ENCODE measurements at regions not wholly inside any gene's neighbourhood (a gene's known extent, or its start where the extent isn't known, plus 50 kb on each side); places are given as distances from the start of the nearest gene placed in this dataset.

DNA sequence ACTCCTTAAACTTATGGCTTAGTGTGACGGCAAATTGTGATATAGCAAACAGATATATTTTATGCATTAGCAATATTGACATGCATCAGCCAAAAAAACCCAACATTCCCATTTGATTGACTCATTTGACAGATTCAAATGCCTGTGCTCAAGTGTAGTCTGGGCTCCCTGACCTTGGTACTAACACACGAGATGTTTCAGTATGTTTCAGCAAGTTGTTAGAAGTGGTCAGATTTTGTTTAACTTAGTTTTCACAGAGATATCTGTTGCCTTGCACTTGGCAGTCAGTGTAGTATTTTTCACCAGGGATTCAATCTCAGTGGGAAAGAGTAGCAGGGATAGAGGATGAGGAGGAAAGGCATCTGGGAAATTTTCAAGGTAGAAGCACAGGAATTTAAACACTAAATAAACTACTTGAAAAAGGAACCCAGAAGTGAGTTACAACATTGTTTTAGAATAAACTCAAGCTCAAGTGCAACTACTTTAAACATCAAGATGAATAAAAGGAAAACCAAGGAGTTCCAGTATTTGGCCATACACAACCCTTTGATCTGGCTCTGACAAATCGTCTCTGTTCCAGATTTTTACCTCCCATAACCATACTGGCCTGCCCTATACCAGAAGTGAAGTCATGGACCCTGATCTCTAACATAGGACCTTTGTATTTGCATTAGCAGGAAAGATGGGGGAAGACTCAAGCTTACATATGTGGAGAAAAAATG is 56.5 kb upstream of the BLID start:
- no peak overlapping the region for H3K4me3 ChIP-seq (ENCODE audit: low read depth, low read length)

DNA sequence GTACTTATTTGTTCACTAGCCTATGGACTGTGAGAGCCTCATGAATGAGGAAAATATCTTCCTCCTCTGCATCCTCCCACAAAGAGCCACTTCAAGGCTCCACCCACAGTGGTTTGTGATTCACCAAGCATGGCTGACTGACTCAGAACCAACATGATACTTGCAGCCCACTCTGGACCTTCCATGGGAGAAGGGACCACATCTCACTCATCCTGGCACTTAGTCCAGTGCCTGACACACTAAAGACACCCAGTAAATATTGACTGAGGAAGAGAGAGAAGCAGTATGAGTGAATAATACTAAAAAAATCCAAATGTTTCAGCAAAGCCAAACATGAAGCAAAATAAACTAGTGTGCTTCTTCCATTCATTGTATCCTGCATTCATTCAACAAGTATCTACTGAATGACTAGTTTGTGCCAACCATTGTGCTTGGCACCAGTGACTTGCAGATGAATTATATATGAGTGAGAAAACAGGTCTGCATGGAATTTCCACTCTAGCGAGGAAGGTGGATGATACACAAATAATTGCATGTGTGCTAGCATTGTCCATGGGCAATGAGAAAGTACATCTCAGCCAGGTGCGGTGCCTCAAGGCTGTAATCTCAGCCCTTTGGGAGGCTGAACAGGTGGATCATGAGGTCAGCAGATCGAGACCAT is 54.9 kb upstream of the BLID start:
- peak; percentile 56 for DNase-seq (ENCODE audit: low read depth)
- H3K4me3 ChIP-seq (ENCODE audit: low read depth, low read length), result no peak overlapping the region

More for the DNA sequence above, 56.5 kb upstream of the BLID start:
- DNase-seq (ENCODE audit: low read depth), result no peak

DNA sequence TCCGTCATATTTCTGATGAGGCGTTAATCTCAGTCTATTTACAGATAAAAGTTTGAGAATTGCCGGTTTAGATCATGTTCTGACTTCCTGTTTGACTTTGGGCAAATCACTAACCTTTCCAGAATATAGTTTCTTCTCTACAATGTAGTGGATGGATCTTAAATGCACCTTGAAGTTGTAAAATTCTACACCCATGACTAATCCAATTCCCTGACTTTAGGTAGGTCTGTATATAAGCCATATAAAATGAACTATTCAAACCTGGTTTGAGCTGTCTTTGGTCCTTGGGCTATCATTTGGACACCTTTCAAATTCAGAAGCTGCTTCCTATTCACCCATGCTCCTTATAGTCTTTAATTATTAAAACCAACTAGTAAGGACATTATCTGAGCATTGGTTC is 52.2 kb upstream of the BLID start:
- H3K4me3 ChIP-seq (ENCODE audit: low read depth, low read length), result no peak overlapping the region

DNA sequence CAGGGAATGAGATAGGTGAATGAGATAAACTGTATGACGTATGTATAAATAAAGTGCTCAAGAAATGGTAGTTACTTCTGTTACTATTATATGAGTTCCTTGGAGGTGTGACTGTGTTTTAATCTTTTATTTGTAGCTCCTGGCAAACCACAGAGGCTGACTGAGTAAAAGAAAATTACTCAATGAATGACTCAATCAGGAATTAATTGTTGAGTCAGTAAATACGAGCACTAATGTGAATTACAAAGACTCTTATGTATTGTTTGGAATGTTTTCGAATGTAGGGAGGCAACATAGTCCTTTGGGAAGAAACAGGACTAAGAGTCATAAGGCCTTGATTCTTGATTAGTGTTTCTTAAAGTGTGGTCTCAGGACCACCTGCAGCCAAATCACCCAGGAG is 51.1 kb upstream of the BLID start:
- peak; percentile 50 for DNase-seq (ENCODE audit: low read depth)

More for the DNA sequence above, 52.2 kb upstream of the BLID start:
- no peak for DNase-seq (ENCODE audit: low read depth)

DNA sequence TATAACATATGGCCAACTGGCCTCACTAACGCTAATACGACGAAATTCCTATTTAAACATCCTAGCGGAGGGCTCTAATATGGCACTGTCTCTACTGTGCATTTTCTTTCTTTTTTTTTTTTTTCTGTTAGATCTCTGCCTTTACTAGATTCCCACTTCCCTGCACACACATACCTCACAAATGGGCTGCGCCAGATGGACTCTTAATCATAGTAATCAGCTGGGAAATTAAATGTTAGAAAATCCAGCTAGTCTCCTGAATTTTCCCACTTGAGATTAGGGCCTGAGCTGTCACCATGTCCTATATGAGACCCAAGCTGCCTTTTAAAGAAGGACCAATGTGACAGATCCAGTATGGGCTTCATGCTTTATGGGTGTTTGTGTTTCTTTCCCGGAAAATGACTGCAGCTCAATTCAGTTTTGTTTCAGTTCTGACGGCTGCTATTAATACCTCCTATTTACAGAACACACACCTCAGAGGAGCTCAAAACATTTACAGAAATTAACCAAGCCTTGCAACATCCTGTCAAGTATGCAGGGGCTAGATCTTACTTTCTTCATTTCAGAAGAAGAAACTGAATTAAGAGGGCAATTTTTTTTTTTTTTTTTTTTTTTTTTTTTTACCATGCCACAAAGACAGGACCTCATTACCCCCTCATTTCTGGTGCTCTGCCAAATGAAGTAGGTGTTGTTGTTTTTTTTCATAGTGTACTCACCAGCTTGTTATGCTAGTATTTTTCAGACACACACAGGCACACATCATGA is 49.8 kb upstream of the BLID start:
- H3K4me3 ChIP-seq (ENCODE audit: low read depth, low read length), result no peak overlapping the region
- DNase-seq (ENCODE audit: low read depth), result no peak

More for the DNA sequence above, 51.1 kb upstream of the BLID start:
- H3K4me3 ChIP-seq (ENCODE audit: low read depth, low read length), result no peak overlapping the region
